ENCODE measurements at regions not wholly inside any gene's neighbourhood (a gene's known extent, or its start where the extent isn't known, plus 50 kb on each side); places are given as distances from the start of the nearest gene placed in this dataset.

DNA sequence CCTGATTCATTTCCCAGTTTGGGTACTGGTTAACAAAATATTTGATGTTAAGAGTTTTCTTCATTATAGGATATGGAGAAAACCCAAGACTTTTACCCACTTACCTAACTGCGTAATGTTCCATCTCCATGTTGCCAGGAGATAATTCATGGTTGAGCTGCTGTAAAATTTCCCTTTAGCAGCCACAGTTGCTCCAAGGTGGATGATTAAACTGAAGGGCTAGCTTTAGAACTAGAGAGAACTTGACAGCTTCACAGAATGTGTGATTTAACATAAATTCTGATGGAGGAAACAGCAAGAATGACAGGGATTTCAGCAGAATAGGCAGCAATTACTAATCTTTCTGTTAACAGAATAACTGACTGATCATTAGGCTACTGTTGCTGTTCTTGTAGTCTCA lies 236.1 kb downstream of the MEF2C start (continued):
- TF ChIP-seq TAF1 (IDR thresholded peaks at IDR 0.05; ENCODE audit: low read depth, low read length): no peak
- no peak for TF ChIP-seq BCL11A (IDR thresholded peaks at IDR 0.05; ENCODE audit: low read depth in 2 of 2, low read length in 2 of 2)
- TF ChIP-seq SP2 (IDR thresholded peaks at IDR 0.05; ENCODE audit: low read length): no peak
- no peak for TF ChIP-seq BACH1 (IDR thresholded peaks at IDR 0.05; ENCODE audit: low read length)
- TF ChIP-seq NRF1 (IDR thresholded peaks at IDR 0.05; ENCODE audit: low read depth, low read length): no peak
- TF ChIP-seq RXRA (IDR thresholded peaks at IDR 0.05; ENCODE audit: insufficient read depth, low read depth, low read length): no peak
- no peak for TF ChIP-seq RFX5 (IDR thresholded peaks at IDR 0.05; ENCODE audit: borderline replicate concordance, low read depth, low read length)
- no peak for TF ChIP-seq CHD1 (IDR thresholded peaks at IDR 0.05; ENCODE audit: low read depth, low read length)
- no peak for TF ChIP-seq YY1 (IDR thresholded peaks at IDR 0.05; ENCODE audit: low read depth, low read length)
